ENCODE measurements at regions not wholly inside any gene's neighbourhood (a gene's known extent, or its start where the extent isn't known, plus 50 kb on each side); places are given as distances from the start of the nearest gene placed in this dataset.

GRCh38 chr20:12414446-12415274 lies 497.0 kb downstream of the BTBD3 start:
- H3K27me3 ChIP-seq (ENCODE audit: control insufficient read depth, insufficient read depth, low read length), result no peaks in the 10 kb centered on the region
- no peak overlapping the region for H3K27ac ChIP-seq (ENCODE audit: low read length)
- H3K4me1 ChIP-seq (ENCODE audit: control insufficient read depth, insufficient read depth, low read length), result no peaks in the 10 kb centered on the region
- 89% methylated on average over 5 of the region's 10 CpGs for WGBS (ENCODE audit: insufficient coverage, low lambda C conversion rate)
- DNase-seq, result no peak
- no peaks in the 10 kb centered on the region for H3K36me3 ChIP-seq (ENCODE audit: control insufficient read depth, insufficient read depth, low read length)
- H3K9me3 ChIP-seq (ENCODE audit: control insufficient read depth, low read depth, low read length), result no peaks in the 10 kb centered on the region
- H3K4me3 ChIP-seq (ENCODE audit: low read length), result no peak overlapping the region

- WGBS (ENCODE audit: insufficient coverage, low lambda C conversion rate), result no CpG with 5 or more reads among the region's 4 CpGs
- no peak overlapping the region for H3K27ac ChIP-seq (ENCODE audit: low read length)
- no peaks in the 10 kb centered on the region for H3K36me3 ChIP-seq (ENCODE audit: control insufficient read depth, insufficient read depth, low read length)
Observed at GRCh38 chr20:12416281-12416680, 498.6 kb downstream of the BTBD3 start.

GRCh38 chr20:12433724-12434123 lies 516.0 kb downstream of the BTBD3 start:
- Histone ChIP-seq H3K36me3 (ENCODE audit: control insufficient read depth, insufficient read depth, low read length) (no peaks in the 10 kb centered on the region), H3K27me3 (ENCODE audit: control insufficient read depth, insufficient read depth, low read length) (no peaks in the 10 kb centered on the region), H3K9me3 (ENCODE audit: control insufficient read depth, low read depth, low read length) (no peaks in the 10 kb centered on the region), H3K4me1 (ENCODE audit: control insufficient read depth, insufficient read depth, low read length) (no peaks in the 10 kb centered on the region), H3K4me3 (ENCODE audit: low read length) (no peak overlapping the region), H3K27ac (ENCODE audit: low read length) (no peak overlapping the region)
- WGBS (ENCODE audit: insufficient coverage, low lambda C conversion rate), result no CpG with 5 or more reads among the region's 2 CpGs
- DNase-seq, result no peak

More at GRCh38 chr20:12416281-12416680, 498.6 kb downstream of the BTBD3 start:
- no peak overlapping the region for H3K4me3 ChIP-seq (ENCODE audit: low read length)
- no peaks in the 10 kb centered on the region for H3K9me3 ChIP-seq (ENCODE audit: control insufficient read depth, low read depth, low read length)
- no peak for DNase-seq
- no peaks in the 10 kb centered on the region for H3K4me1 ChIP-seq (ENCODE audit: control insufficient read depth, insufficient read depth, low read length)
- no peaks in the 10 kb centered on the region for H3K27me3 ChIP-seq (ENCODE audit: control insufficient read depth, insufficient read depth, low read length)

- Histone ChIP-seq H3K27me3 (ENCODE audit: control insufficient read depth, insufficient read depth, low read length) (no peaks in the 10 kb centered on the region), H3K9me3 (ENCODE audit: control insufficient read depth, low read depth, low read length) (no peaks in the 10 kb centered on the region), H3K27ac (ENCODE audit: low read length) (no peak overlapping the region), H3K4me1 (ENCODE audit: control insufficient read depth, insufficient read depth, low read length) (no peaks in the 10 kb centered on the region), H3K36me3 (ENCODE audit: control insufficient read depth, insufficient read depth, low read length) (no peaks in the 10 kb centered on the region), H3K4me3 (ENCODE audit: low read length) (no peak overlapping the region)
- no peak for DNase-seq
- WGBS (ENCODE audit: insufficient coverage, low lambda C conversion rate), result 100% methylated on average over 1 of the region's 3 CpGs
Observed at GRCh38 chr20:12434672-12435071, 517.0 kb downstream of the BTBD3 start.

GRCh38 chr20:12435268-12435667 lies 517.6 kb downstream of the BTBD3 start:
- DNase-seq, result no peak
- Histone ChIP-seq H3K27ac (ENCODE audit: low read length) (no peak overlapping the region), H3K36me3 (ENCODE audit: control insufficient read depth, insufficient read depth, low read length) (no peaks in the 10 kb centered on the region), H3K9me3 (ENCODE audit: control insufficient read depth, low read depth, low read length) (no peaks in the 10 kb centered on the region), H3K27me3 (ENCODE audit: control insufficient read depth, insufficient read depth, low read length) (no peaks in the 10 kb centered on the region), H3K4me3 (ENCODE audit: low read length) (no peak overlapping the region), H3K4me1 (ENCODE audit: control insufficient read depth, insufficient read depth, low read length) (no peaks in the 10 kb centered on the region)
- WGBS (ENCODE audit: insufficient coverage, low lambda C conversion rate), result 100% methylated on average over 1 of the region's 4 CpGs

GRCh38 chr20:12453711-12454110 lies 536.0 kb downstream of the BTBD3 start:
- 67% methylated on average over 1 of the region's 1 CpG for WGBS (ENCODE audit: insufficient coverage, low lambda C conversion rate)
- H3K4me3 ChIP-seq (ENCODE audit: low read length), result no peak overlapping the region
- no peaks in the 10 kb centered on the region for H3K36me3 ChIP-seq (ENCODE audit: control insufficient read depth, insufficient read depth, low read length)
- no peak for DNase-seq
- H3K27ac ChIP-seq (ENCODE audit: low read length), result no peak overlapping the region
- no peaks in the 10 kb centered on the region for H3K27me3 ChIP-seq (ENCODE audit: control insufficient read depth, insufficient read depth, low read length)
- no peaks in the 10 kb centered on the region for H3K4me1 ChIP-seq (ENCODE audit: control insufficient read depth, insufficient read depth, low read length)
- peaks cover 2% of the 10 kb centered on the region for H3K9me3 ChIP-seq (ENCODE audit: control insufficient read depth, low read depth, low read length)

- Histone ChIP-seq H3K4me3 (ENCODE audit: low read length) (no peak overlapping the region), H3K9me3 (ENCODE audit: control insufficient read depth, low read depth, low read length) (no peaks in the 10 kb centered on the region), H3K27ac (ENCODE audit: low read length) (no peak overlapping the region), H3K4me1 (ENCODE audit: control insufficient read depth, insufficient read depth, low read length) (no peaks in the 10 kb centered on the region), H3K36me3 (ENCODE audit: control insufficient read depth, insufficient read depth, low read length) (no peaks in the 10 kb centered on the region), H3K27me3 (ENCODE audit: control insufficient read depth, insufficient read depth, low read length) (no peaks in the 10 kb centered on the region)
- DNase-seq, result no peak
Observed at GRCh38 chr20:12455148-12455547, 537.5 kb downstream of the BTBD3 start.

GRCh38 chr20:12458241-12458640 lies 540.5 kb downstream of the BTBD3 start:
- no peaks in the 10 kb centered on the region for H3K9me3 ChIP-seq (ENCODE audit: control insufficient read depth, low read depth, low read length)
- DNase-seq, result no peak
- H3K27ac ChIP-seq (ENCODE audit: low read length), result no peak overlapping the region
- H3K36me3 ChIP-seq (ENCODE audit: control insufficient read depth, insufficient read depth, low read length), result no peaks in the 10 kb centered on the region
- no peaks in the 10 kb centered on the region for H3K27me3 ChIP-seq (ENCODE audit: control insufficient read depth, insufficient read depth, low read length)
- no peaks in the 10 kb centered on the region for H3K4me1 ChIP-seq (ENCODE audit: control insufficient read depth, insufficient read depth, low read length)
- H3K4me3 ChIP-seq (ENCODE audit: low read length), result no peak overlapping the region

GRCh38 chr20:12464036-12464435 lies 544.7 kb upstream of the SPTLC3 start:
- DNase-seq, result no peak
- no CpG with 5 or more reads among the region's 3 CpGs for WGBS (ENCODE audit: insufficient coverage, low lambda C conversion rate)
- Histone ChIP-seq H3K9me3 (ENCODE audit: control insufficient read depth, low read depth, low read length) (no peaks in the 10 kb centered on the region), H3K4me1 (ENCODE audit: control insufficient read depth, insufficient read depth, low read length) (no peaks in the 10 kb centered on the region), H3K4me3 (ENCODE audit: low read length) (no peak overlapping the region), H3K27me3 (ENCODE audit: control insufficient read depth, insufficient read depth, low read length) (no peaks in the 10 kb centered on the region), H3K27ac (ENCODE audit: low read length) (no peak overlapping the region), H3K36me3 (ENCODE audit: control insufficient read depth, insufficient read depth, low read length) (no peaks in the 10 kb centered on the region)

GRCh38 chr20:12466915-12467314 lies 541.9 kb upstream of the SPTLC3 start:
- no peak overlapping the region for H3K27ac ChIP-seq (ENCODE audit: low read length)
- no peaks in the 10 kb centered on the region for H3K36me3 ChIP-seq (ENCODE audit: control insufficient read depth, insufficient read depth, low read length)
- DNase-seq, result no peak
- H3K9me3 ChIP-seq (ENCODE audit: control insufficient read depth, low read depth, low read length), result no peaks in the 10 kb centered on the region
- no peaks in the 10 kb centered on the region for H3K27me3 ChIP-seq (ENCODE audit: control insufficient read depth, insufficient read depth, low read length)
- no peaks in the 10 kb centered on the region for H3K4me1 ChIP-seq (ENCODE audit: control insufficient read depth, insufficient read depth, low read length)
- WGBS (ENCODE audit: insufficient coverage, low lambda C conversion rate), result 65% methylated on average over 2 of the region's 2 CpGs
- no peak overlapping the region for H3K4me3 ChIP-seq (ENCODE audit: low read length)

- no peaks in the 10 kb centered on the region for H3K36me3 ChIP-seq (ENCODE audit: control insufficient read depth, insufficient read depth, low read length)
- WGBS (ENCODE audit: insufficient coverage, low lambda C conversion rate), result no CpG with 5 or more reads among the region's 4 CpGs
- no peak overlapping the region for H3K27ac ChIP-seq (ENCODE audit: low read length)
- H3K4me1 ChIP-seq (ENCODE audit: control insufficient read depth, insufficient read depth, low read length), result no peaks in the 10 kb centered on the region
- H3K4me3 ChIP-seq (ENCODE audit: low read length), result no peak overlapping the region
- no peak for DNase-seq
- H3K27me3 ChIP-seq (ENCODE audit: control insufficient read depth, insufficient read depth, low read length), result no peaks in the 10 kb centered on the region
- no peaks in the 10 kb centered on the region for H3K9me3 ChIP-seq (ENCODE audit: control insufficient read depth, low read depth, low read length)
Observed at GRCh38 chr20:12467758-12468157, 541.0 kb upstream of the SPTLC3 start.

Measured in large intestine (tissue), 3 donors.